Choroid plexus epithelial cell (primary cell): ENCODE measurements at regions not wholly inside any gene's neighbourhood (a gene's known extent, or its start where the extent isn't known, plus 50 kb on each side); places are given as distances from the start of the nearest gene placed in this dataset.
"Not testable (repeated sequence)": the region's sequence is repeated elsewhere in the genome, so short reads cannot be mapped to it uniquely, and the experiment has no call there.

ENCODE experiments used
- DNase-seq: peaks from one replicate; pipeline ENCODE4 v3.0.0-alpha.2; 2010; ENCODE audit warnings: low read depth
- H3K4me3 ChIP-seq: 2 replicates; pipeline ENCODE4 v1.5.1; 2011; ENCODE audit warnings: low read depth, mild to moderate bottlenecking, control low read depth, low read length, moderate library complexity
- CTCF ChIP-seq: conservative IDR thresholded peaks from 2 replicates; pipeline ENCODE4 v1.5.1; 2011; ENCODE audit warnings: low read depth, mild to moderate bottlenecking, control low read depth, inconsistent platforms, low read length, moderate library complexity

GRCh38 chr1:199083680-199084079 is 444.8 kb downstream of the PTPRC start:
- TF ChIP-seq CTCF: no peak
- H3K4me3 ChIP-seq: no peak overlapping the region
- DNase-seq: peak; percentile 58

- no peak overlapping the region for H3K4me3 ChIP-seq
- peak; percentile 48 for DNase-seq
- no peak for TF ChIP-seq CTCF
Measured at GRCh38 chr1:199084293-199084692, 445.5 kb downstream of the PTPRC start.

GRCh38 chr1:199085903-199086302 is 447.1 kb downstream of the PTPRC start:
- no peak for TF ChIP-seq CTCF
- DNase-seq: no peak
- no peak overlapping the region for H3K4me3 ChIP-seq

GRCh38 chr1:199087144-199087543 is 448.3 kb downstream of the PTPRC start:
- no peak for DNase-seq
- TF ChIP-seq CTCF: no peak
- no peak overlapping the region for H3K4me3 ChIP-seq

GRCh38 chr1:199089393-199090122 is 450.7 kb downstream of the PTPRC start:
- TF ChIP-seq CTCF: no peak
- no peak overlapping the region for H3K4me3 ChIP-seq
- DNase-seq: no peak

- H3K4me3 ChIP-seq, DNase-seq: not testable (repeated sequence)
Measured at GRCh38 chr1:199095628-199096027, 456.8 kb downstream of the PTPRC start.

- no peak for DNase-seq
- H3K4me3 ChIP-seq: no peak overlapping the region
- TF ChIP-seq CTCF: no peak
Measured at GRCh38 chr1:199096591-199096990, 457.8 kb downstream of the PTPRC start.
